GM19025 (cell line): ENCODE measurements at regions not wholly inside any gene's neighbourhood (a gene's known extent, or its start where the extent isn't known, plus 50 kb on each side); places are given as distances from the start of the nearest gene placed in this dataset.
"Not testable (repeated sequence)": the region's sequence is repeated elsewhere in the genome, so short reads cannot be mapped to it uniquely, and the experiment has no call there.

ENCODE experiments used
- ATAC-seq: cut with Tn5 transposase; IDR thresholded peaks from one replicate; pipeline ENCODE4 v1.9.1; 2021; ENCODE audit warnings: mild to moderate bottlenecking, low read depth, moderate library complexity; ENCODE audit not compliant: unreplicated experiment

DNA sequence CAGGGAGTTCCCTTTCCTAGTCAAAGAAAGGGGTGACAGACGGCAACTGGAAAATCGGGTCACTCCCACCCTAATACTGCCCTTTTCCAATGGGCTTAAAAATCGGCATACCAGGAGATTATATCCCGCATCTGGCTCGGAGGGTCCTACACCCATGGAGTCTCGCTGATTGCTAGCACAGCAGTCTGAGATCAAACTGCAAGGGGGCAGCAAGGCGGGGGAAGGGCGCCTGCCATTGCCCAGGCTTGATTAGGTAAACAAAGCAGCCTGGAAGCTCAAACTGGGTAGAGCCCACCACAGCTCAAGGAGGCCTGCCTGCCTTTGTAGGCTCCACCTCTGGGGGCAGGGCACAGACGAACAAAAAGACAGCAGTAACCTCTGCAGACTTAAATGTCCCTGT lies 831.3 kb downstream of the TTLL7 start:
- not testable (repeated sequence) for ATAC-seq

DNA sequence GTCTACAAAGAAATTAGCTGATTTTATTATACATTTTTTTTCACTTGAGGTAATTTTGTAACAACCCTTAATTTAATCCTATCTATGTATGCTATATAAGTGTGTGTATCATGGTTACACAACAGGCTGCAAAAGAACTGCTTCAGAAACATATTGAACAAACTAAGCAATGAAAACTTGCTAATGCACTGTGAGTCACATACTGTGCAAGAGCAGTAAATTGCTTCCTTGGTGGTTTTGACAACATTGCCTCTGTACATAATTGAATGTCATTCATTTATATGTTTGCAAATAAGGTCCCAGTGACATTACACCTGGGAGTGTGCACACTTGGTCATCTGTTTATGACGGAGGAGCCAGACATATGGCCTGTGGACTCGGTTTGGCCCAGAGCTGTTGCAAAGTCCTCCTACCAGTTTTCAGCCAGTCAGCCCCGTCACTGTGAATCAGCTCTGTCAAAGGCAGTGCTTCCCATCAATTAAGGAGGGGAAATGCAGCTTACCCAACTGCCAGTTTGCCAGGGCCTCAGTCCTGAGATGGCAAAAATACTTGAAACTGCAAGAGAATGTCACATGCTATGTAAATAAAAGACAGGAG lies 835.0 kb downstream of the TTLL7 start:
- not testable (repeated sequence) for ATAC-seq

DNA sequence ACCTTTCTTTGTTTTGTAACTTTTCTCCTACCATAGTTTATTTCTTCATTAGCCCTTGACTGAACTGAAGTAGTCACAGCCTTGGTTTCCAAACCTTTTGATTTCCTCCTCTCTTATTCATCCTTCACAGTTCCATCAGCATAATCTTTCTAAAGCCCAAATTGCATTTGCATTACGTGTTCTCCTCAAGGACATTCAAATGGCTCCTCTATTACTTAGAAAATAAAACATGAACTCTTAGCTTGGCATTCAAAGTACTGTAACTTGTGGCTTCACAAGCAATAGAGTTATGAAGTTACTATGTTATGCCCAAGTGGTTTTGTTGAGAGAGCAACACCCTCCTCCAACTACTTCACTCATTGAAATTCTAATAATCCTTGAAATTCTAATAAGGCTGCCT lies 840.0 kb downstream of the TTLL7 start:
- not testable (repeated sequence) for ATAC-seq

DNA sequence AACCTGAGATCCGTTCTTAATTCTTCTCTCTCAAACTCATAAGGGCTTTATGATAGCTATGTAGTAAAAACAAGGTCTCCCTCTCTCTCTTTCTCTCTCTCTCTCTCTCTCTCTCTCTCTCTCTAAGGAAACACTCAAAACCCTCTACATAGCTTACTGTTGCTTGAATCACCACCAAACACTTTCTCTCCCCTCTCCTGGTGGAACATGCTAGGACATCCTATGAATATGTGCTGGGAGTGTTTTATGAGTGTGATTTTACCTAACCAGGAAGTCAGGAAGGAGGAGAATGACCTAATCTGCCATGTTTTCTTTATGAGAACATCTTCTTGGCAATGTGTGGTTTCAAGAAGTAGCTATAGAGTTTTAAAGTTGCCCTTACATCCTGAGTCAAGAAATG lies 844.6 kb downstream of the TTLL7 start:
- ATAC-seq: not testable (repeated sequence)

DNA sequence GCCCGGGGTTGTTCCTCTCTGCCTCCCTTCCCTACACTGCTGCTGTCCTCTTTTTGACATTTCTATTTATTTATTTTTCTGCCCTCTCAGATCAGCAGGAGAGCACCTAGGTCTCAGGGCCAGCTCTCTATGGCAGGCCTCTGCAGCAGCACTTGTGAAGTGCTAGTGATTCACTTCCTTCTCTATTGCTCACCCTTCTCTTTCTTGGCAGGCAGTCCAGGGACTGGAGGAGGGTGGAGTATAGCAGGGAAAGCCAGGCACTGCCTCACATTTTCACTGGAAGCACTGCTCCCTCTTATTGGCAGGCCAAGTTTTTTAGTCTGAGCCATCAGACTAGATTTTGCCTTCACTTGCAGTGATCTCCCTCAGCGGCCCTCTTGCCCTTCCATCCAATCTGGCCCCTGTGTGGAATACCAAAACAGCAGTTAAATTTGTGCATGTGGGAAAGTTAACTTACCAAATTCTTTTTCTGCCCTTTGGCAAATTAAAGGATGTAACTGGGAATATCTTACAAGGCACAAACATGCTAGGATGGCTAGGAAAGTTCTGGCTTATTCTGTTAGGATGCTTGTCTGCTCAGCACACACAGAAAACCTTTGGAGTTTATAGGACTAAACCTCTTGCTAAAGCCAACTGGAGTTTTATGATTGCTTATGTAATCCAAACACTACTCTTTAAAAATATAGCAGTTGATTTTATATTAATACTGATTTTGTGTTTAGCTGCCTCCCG lies 847.6 kb downstream of the TTLL7 start:
- ATAC-seq: not testable (repeated sequence)

DNA sequence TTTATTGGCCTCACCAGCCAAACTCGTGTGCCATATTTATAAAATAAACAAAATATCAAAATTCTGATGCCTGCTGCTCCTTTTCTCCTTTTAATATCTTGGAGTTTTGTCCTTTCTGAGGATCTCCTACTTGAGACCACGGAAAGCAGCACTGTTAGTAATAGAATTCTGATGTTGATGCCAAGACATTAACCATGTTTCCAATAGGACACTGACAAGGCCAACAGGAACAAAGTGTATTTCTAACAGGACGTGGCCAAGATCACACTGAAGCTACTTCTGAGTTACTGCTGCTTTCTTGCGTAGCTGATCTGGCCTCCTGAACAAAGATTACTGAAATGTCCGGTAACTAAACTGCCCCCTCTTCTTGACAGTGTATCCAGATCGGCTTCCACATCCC lies 848.5 kb downstream of the TTLL7 start:
- not testable (repeated sequence) for ATAC-seq

DNA sequence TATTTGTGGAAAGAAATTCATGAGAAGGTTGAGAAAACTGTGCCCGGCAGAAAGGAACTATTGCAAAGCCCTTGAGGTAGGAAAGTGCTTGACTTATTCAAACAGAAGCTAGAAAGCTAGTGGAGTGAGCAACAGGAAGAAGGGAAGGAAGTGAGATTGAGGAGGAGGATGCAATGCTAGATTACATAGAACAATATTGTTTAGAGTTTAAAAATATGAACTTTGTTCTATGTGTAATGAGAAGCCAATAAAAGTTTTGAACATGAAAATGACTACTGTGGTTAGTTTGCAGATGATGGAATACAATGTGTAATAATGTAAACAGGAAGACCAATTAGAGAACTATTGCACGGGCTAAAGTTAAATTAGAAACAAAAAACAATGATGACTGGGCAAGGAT lies 853.1 kb downstream of the TTLL7 start:
- ATAC-seq: not testable (repeated sequence)

DNA sequence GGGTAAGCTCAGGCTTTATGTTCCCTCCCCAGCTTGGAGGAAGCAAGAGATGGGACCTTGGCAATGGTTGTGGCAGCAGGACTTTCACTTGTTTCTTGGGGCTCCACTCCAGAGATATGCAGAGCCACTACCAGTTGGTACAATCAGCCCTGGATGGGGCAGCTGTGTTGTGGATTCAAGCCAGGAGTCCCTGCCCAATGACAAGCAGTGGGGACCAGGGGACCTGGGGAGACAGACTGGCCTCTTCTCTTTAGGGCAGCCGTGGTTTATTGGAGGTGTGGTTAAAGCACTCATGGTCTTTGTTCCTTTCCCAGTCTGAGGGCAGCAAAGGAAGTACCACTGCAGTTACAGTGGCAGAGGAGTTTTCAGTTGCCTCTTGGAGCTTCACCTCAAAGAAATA lies 856.1 kb downstream of the TTLL7 start:
- ATAC-seq: not testable (repeated sequence)

DNA sequence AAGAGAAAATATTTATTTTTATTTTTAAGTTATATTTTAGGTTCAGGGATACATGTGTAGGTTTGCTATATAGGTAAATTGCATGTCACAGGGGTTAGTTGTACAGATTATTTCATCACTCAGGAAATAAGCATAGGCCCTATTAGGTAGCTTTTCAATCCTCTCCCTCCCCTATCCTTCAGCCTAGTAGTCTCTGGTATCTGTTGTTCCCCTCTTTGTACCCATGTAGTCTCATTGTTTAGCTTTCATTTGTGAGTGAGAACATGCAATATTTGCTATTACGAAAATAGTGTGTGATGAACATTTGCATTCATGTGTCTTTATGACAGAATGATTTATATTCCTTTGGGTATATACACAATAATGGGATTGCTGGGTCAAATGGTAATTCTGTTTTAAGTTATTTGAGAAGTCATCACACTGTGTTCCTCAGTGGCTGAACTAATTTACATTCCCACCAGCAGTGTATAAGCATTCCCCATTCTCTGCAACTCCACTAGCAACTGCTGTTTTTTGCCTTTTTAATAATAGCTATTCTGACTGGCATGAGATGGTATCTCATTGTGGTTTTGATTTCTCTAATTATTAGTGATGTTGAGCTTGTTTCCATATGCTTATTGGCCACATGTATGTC lies 863.3 kb downstream of the TTLL7 start:
- not testable (repeated sequence) for ATAC-seq

DNA sequence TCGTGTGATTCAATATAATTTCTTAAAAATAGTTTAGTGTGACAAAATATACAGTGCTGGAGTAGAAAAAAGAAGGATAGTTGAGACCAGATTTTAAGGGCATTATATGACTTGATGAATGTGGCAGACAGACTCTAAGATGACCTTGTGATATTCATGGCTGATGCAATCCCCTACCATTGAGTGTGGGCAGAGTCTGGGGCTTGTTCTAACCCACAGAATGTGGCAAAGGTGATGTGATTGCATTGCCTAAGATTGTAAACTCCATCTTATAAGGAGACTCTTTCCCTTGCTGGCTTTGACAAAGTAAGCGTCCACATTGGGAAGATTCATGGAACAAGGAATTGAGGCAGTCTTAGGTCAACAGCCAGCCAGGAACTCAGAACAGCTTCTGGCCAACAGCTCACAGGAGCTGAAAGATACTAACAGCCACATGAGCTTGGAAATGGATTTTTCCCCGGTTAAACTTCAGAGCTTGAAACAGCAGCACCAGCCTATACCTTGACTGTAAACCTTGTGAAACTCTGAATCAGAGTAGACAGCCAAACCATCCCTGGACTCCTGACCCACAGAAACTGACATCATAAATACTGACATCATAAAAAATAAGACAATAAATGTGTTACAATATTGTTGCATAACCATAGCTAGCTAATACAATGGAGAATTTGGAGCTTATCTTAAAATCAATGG lies 864.5 kb downstream of the TTLL7 start:
- ATAC-seq: not testable (repeated sequence)

DNA sequence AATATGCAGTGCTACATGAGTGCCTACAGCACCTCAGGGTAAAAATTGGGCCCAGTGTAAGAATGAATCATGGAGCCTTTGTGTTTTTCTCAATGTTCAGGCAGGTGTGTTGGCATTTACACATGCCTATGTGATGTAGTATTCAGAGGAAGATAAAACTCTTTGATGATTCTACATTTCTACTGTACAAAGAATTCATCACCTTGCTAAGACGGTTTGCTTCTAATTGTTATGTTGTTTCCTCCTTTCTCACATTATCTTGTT lies 867.3 kb downstream of the TTLL7 start:
- no peak for ATAC-seq

DNA sequence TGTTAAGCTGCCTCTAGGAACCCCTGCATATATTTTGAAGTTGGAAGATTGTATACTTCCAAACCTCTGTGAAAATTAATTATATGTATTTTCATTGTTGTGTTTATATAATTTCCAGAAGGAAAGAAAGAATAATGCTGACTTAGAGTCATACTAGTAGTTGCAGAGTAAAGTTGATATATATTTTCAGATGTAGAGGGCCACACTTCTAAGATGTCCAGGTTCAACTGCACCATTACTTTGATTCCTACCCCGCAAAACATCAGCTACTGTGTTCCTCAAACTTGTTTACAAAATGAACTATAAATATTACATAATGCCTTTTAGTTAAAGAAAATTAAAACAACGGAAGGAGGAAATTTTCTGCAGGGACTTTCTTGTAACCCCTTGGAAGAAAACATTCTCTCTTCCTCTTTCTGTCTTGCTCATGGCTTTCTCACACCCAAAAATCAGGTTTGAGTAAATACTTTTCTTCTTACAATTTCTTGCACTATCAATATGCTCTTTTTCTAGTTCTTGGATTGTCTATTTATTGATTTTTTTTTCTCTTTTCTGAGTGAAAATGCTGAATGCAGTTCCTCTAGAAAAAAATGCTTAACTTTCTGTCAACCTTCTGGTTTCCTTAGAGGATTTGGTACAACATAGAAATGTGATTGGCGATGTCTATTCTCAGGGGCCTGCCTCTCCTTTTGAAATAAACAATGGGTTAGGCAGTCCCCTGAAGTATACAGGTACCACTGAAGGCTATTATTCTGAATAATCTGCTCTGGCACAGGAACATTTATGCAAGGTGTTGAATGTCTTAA lies 867.8 kb downstream of the TTLL7 start:
- no peak for ATAC-seq

DNA sequence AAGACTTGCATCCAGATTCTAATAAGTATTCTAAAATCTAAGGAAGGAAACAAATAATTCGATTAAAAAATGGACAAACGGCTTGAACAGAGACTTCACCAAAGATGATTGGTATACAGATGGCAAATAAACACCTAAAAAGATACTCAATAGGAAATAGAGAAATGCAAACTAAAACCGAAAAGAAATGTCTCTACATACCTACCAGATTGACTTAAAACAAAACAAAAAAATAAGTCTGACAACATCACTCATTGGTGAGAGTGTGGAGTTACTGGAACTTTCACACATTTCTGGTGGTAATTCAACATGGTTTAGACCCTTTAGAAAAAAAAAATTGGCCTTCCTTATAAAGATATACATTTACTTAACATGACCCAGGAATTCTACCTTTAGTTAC lies 869.8 kb downstream of the TTLL7 start:
- no peak for ATAC-seq

DNA sequence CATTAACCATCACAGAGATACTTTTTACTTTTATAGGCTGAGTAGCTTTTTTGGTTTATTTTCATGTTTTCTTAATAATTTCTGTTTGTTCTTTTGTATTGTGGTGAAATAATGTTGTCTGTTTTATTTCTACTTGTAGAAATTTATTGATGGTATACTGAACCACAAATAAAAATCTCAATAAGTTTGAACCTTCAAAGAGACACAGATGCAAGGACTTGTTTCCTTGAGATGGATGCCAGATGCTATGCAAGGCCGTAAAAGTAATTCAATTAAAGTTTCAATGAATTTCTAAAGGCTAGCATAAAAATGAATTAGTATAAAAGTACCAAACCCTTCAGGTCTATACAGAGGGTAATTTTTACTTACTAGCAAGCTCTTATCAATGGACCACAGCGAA lies 873.5 kb downstream of the TTLL7 start:
- no peak for ATAC-seq

DNA sequence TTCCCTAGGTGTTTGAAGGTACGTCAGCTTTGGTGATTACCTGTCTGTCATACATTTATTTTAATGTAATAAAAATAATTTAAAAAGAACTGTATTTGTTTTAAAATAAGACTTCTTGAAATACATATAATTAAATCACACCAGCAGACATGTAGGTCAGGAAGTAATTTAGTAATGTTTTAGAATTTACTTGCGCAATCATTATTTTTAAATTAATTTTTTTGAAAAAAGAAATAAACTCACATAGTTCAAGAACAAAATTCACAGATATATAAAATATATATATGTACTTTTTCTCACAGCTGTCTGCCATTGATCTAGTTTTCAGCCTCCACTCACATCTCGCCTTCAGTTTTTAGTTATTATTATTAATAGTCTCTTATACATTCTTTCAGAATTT lies 875.9 kb downstream of the TTLL7 start:
- no peak for ATAC-seq

DNA sequence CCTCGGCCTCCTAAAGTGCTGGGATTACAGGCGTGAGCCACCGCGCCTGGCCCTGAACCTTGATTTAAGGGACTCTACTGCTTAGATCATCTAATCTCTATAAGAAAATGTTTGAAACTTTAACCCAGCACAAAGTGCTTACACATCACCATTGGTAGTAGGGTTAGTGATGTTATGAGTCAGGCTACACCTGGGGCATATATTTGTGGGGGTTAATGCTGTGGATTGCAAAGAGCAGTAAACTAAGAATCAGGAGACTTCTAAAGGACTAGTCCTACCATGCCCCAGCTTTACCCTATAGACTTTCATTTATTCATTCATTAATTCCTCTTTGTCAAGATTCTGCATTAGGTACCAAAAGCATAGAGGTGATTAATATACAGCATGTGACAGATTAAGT lies 880.5 kb downstream of the TTLL7 start:
- ATAC-seq: no peak

DNA sequence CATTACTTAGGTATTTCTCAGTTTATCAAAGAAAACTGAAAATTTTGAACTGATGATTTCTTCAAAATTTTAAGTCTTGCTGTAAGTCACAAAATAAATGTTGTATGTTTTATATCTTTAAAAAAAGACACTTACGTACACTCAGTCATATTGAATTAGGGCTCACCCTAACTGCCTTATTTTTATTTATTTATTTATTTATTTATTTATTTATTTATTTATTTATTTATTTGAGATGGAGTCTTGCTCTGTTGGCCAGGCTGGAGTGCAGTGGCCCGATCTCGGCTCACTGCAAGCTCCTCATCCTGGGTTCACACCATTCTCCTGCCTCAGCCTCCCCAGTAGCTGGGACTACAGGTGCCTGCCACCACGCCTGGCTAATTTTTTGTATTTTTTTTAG lies 881.9 kb downstream of the TTLL7 start:
- not testable (repeated sequence) for ATAC-seq

DNA sequence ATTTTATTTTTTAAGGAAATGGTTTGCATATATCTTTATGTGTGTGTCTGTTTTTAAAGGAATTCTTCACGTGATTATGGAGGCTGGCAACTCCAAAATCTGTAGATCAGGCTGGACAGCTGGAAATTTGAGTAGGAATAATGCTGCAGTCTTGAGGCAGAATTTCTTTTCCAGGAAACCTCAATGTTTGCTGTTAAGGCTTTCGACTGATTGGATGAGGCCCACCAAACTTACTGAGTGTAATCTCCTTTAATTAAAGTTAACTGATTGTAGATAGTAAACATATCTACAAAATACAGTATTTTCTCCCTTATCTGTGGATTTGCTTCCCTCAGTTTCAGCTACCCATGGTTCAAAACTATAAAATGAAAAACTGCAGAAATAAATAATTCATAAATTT lies 883.1 kb downstream of the TTLL7 start:
- ATAC-seq: no peak

DNA sequence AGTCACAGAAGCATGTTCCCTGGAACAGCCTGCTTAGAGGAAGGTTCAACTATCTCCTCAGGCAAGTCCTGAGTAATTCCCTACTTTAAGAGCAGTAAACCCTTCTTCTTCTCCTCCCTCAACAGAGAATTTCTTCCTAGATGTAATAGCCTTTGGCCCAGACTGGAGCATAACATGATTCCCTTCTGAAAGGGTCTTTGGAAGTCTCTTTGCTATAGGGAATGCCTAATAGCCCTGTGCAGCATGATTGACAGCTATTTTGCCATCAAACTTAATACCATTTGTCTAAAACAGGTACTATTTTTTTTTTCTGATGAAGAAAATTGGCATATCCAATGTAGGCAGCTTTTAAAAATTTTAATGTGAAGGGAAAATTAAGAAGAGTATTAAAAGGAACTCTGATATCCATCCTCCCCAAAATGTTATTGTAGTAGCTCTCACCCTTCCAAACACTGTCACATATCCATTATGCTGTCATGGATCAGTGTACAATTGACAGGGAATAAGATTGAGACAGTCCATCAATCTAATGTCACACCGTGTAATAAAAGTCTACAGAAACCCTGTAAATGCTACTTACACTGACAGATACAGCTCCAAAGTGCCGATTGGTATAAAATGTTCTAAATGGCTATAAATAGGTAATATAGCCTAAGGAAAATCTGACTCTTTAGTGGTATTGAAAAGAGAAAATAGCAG lies 884.6 kb downstream of the TTLL7 start:
- ATAC-seq: no peak

DNA sequence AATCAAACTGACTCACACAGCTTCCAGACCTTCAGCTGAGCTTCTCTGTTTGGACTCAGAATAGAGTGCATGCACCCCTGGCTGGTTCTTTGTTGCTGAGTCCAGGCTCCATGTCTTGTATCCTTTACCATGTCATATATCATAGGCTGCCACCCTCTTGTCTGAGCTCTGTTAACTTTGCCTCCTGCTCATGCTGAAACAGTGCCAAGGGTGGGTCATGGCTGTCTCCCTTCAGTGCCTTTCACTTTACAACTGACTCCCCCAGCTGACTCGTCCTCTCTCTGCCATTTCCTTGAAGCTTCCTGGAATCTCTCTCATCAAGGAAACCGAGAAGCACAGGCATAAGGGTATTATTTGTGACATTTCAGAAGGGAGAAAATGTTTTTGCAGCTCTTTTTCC lies 885.3 kb downstream of the TTLL7 start:
- no peak for ATAC-seq
